ENCODE measurements at regions not wholly inside any gene's neighbourhood (a gene's known extent, or its start where the extent isn't known, plus 50 kb on each side); places are given as distances from the start of the nearest gene placed in this dataset.
"Not testable (repeated sequence)": the region's sequence is repeated elsewhere in the genome, so short reads cannot be mapped to it uniquely, and the experiment has no call there.

GRCh38 chr5:172534229-172535107 lies 80.1 kb upstream of the SH3PXD2B start:
- peak; percentile 53 for DNase-seq (ENCODE audit: low read depth)
- no peaks in the 10 kb centered on the region for H3K36me3 ChIP-seq (ENCODE audit: control insufficient read depth, insufficient read depth, low read length)
- no peak overlapping the region for H3K4me3 ChIP-seq (ENCODE audit: low read depth, low read length)
- FAIRE-seq, result no peak
- TF ChIP-seq CTCF (IDR thresholded peaks at IDR 0.05; ENCODE audit: insufficient read depth, low read length, severe bottlenecking), result no peak
- H3K27me3 ChIP-seq (ENCODE audit: control insufficient read depth, insufficient read depth, low read length), result peaks cover 4% of the 10 kb centered on the region

- no peak for FAIRE-seq
- peak; percentile 35 for DNase-seq (ENCODE audit: low read depth)
- TF ChIP-seq CTCF (IDR thresholded peaks at IDR 0.05; ENCODE audit: insufficient read depth, low read length, severe bottlenecking), result no peak
These were observed 79.3 kb upstream of the SH3PXD2B start for GRCh38 chr5:172533399-172534228.

GRCh38 chr5:172533058-172533398 lies 78.7 kb upstream of the SH3PXD2B start:
- no peak for DNase-seq (ENCODE audit: low read depth)
- H3K27me3 ChIP-seq (ENCODE audit: control insufficient read depth, insufficient read depth, low read length), result peaks cover 1% of the 10 kb centered on the region
- H3K4me3 ChIP-seq (ENCODE audit: low read depth, low read length), result no peak overlapping the region
- H3K36me3 ChIP-seq (ENCODE audit: control insufficient read depth, insufficient read depth, low read length), result no peaks in the 10 kb centered on the region
- no peak for TF ChIP-seq CTCF (IDR thresholded peaks at IDR 0.05; ENCODE audit: insufficient read depth, low read length, severe bottlenecking)
- no peak for FAIRE-seq

More at GRCh38 chr5:172533399-172534228, 79.3 kb upstream of the SH3PXD2B start:
- Histone ChIP-seq H3K36me3 (ENCODE audit: control insufficient read depth, insufficient read depth, low read length) (no peaks in the 10 kb centered on the region), H3K4me3 (ENCODE audit: low read depth, low read length) (no peak overlapping the region), H3K27me3 (ENCODE audit: control insufficient read depth, insufficient read depth, low read length) (peaks cover 4% of the 10 kb centered on the region)

- H3K4me3 ChIP-seq (ENCODE audit: low read depth, low read length); H3K27me3 ChIP-seq (ENCODE audit: control insufficient read depth, insufficient read depth, low read length); H3K36me3 ChIP-seq (ENCODE audit: control insufficient read depth, insufficient read depth, low read length); DNase-seq (ENCODE audit: low read depth); FAIRE-seq: not testable (repeated sequence)
These were observed 78.1 kb upstream of the SH3PXD2B start for GRCh38 chr5:172532439-172532838.

- no peak for TF ChIP-seq CTCF (IDR thresholded peaks at IDR 0.05; ENCODE audit: insufficient read depth, low read length, severe bottlenecking)
- FAIRE-seq (no peak), DNase-seq (ENCODE audit: low read depth) (no peak)
- Histone ChIP-seq H3K36me3 (ENCODE audit: control insufficient read depth, insufficient read depth, low read length) (no peaks in the 10 kb centered on the region), H3K27me3 (ENCODE audit: control insufficient read depth, insufficient read depth, low read length) (peaks cover 1% of the 10 kb centered on the region), H3K4me3 (ENCODE audit: low read depth, low read length) (no peak overlapping the region)
These were observed 77.3 kb upstream of the SH3PXD2B start for GRCh38 chr5:172531704-172532026.

Measured in bronchial epithelial cell (primary cell).